GM12801 (cell line): ENCODE measurements at regions not wholly inside any gene's neighbourhood (a gene's known extent, or its start where the extent isn't known, plus 50 kb on each side); places are given as distances from the start of the nearest gene placed in this dataset.

Source experiments
- TF ChIP-seq, protein P1 (sequence below): IDR thresholded peaks from one replicate; pipeline ENCODE4 v1.5.1; 2011; ENCODE audit warnings: control low read depth; ENCODE audit not compliant: insufficient read length; ENCODE audit errors: extremely low read depth

DNA sequence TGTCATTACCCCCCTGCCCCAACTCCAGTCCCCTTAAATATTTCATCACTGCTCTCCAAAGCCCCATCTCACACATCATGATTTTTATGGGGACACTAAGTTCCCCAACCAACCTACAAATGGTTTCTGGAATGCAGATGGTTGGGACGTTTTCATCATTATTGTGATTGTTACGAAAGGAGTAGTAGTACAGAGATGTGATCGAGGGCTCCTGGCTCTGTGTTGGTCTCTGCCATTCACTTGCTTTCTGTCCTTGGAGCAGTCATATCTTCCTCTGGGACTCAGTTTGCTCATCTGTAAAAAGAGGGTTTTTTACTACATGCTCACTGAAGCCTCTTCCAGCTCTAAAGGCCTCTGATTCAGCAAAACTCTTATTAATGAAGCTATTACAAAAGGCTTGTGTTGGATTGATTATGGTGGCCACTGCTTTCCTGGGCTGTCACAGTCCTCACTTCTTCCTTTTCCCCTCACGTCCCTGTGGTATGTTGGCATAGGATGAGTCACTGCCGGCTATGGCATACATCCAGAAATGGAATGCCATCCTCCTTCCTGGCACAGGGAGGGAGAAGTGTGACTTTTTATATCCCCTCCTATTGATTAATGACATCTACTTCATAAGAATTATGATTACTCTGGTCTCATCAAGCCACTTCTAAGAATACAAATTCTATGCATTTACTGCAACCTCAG lies 593.7 kb downstream of the METTL15 start:
- TF ChIP-seq, protein P1, sequence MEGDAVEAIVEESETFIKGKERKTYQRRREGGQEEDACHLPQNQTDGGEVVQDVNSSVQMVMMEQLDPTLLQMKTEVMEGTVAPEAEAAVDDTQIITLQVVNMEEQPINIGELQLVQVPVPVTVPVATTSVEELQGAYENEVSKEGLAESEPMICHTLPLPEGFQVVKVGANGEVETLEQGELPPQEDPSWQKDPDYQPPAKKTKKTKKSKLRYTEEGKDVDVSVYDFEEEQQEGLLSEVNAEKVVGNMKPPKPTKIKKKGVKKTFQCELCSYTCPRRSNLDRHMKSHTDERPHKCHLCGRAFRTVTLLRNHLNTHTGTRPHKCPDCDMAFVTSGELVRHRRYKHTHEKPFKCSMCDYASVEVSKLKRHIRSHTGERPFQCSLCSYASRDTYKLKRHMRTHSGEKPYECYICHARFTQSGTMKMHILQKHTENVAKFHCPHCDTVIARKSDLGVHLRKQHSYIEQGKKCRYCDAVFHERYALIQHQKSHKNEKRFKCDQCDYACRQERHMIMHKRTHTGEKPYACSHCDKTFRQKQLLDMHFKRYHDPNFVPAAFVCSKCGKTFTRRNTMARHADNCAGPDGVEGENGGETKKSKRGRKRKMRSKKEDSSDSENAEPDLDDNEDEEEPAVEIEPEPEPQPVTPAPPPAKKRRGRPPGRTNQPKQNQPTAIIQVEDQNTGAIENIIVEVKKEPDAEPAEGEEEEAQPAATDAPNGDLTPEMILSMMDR = no peak

DNA sequence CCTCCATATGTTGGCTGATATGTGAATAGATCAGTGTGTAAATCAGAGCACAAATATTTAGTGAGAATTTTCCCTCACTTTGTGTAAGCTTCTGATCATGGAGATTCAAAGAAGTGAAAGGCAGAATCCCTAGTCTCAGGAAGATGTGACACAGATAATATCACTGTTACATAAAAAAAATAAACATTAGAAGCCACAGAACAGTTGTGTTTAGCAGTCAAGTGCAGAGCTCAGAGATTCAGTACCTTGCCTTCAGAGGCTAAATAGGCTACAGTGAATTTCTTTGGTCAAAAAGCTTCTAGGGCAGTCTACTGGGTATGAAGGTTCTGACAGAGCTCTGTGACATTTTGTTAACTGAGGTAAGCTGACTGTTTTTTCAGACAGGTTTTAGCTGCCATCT lies 591.5 kb downstream of the METTL15 start:
- TF ChIP-seq, protein P1 = no peak

DNA sequence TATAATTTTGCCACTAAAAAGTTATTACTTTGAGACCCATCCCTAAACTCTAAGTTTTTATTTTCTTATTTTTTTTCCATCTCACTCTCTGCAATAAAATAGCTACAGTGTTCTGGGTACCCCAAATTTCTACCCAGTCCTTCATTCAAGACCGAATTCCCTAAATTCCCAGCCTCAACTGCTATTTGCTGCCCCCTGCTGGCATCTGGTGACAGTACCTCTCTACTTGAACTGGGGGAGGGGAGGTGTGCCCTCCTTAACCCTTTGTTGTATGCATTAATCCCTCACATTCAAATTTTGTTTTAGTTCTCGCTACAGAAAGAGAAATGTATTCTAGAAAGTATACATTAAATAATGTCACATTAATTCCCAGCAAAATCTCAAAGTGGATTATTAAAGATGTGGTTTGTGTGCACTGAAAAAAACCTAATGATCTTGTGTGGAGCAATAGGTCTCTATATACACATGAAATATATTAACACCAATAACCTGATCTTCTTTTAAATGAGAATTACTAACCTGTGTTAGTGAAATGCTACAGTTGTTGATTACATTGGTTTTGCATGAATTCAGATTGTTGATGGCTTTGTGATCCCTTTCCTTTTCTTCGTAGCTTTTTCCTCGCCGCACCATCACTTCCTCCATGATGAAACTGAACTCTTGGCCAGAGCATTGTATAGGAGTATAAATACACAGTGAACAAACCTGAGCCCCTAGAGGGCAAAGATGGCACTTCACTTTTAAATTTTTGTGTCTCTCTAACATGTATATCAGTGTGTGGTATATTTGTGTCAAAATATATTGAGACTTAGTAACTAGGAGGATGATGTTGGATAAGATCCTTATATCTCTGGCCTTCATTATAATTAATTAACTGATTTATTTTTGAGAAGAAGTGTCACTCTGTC lies 590.0 kb downstream of the METTL15 start:
- TF ChIP-seq, protein P1 = no peak

DNA sequence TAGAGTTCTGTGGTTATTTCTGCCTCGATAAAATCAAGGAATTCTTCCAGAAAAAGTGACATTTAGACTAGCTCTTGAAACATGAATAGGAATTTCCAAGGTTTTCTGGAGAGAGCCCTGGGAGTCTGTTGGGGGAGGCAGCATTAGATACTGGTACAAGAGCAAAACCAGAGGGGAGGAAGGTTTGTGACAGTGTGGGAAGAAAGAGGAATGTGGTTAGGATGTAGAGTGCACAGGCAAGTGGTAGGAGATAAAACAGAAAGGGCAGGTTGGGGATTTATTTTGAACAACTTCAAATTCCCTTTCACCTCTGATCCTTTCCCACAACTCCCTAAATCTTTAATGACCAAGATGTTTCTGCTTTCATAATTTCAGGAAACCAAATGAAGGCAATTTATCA lies 588.4 kb downstream of the METTL15 start:
- TF ChIP-seq, protein P1 = no peak

DNA sequence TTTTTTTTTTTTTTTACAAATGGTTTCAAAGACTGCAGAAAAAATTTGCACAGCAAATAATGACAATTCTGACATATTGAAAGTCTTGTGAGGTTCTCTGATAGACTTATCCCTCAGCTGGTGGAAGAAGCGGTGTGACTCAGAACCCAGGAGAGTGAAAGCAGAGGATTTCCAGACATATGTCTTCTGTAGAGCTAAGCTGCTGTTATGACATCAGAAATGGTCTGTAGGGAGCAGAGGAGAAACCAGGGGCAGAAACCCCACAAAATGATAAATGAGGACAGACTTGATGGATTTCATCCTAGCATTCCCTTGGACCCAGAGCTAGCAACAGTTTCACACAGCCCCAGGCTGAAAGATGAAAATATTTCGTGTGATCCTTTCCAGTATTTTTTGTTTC lies 582.6 kb downstream of the METTL15 start:
- TF ChIP-seq, protein P1 = no peak

DNA sequence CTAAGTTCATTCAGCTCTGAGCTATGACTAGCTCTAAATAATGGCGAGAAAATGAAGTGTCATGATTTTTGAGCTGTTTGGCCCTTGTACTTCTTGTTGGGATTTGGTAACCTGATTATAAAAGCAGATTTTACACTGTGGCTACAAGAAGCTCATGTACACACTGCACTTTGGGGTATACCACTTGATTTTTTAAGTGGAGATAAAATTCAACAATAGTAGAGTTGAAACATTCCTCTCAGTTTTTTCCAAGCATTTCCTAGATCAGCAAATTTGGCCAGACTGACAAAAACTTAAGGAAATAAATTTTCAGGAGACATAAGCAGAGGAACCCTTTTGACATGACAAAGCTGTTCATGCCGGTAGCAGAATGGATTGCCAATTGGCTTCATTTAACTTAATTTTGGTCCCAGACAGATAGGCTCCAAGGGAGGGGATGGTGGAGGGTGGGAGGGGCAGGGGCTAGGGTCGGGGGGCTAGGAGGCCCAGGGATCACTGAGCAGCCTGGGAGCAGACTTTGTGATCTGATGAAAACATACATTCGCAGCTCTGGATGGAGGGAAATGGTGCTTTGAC lies 575.9 kb downstream of the METTL15 start:
- TF ChIP-seq, protein P1 = no peak

DNA sequence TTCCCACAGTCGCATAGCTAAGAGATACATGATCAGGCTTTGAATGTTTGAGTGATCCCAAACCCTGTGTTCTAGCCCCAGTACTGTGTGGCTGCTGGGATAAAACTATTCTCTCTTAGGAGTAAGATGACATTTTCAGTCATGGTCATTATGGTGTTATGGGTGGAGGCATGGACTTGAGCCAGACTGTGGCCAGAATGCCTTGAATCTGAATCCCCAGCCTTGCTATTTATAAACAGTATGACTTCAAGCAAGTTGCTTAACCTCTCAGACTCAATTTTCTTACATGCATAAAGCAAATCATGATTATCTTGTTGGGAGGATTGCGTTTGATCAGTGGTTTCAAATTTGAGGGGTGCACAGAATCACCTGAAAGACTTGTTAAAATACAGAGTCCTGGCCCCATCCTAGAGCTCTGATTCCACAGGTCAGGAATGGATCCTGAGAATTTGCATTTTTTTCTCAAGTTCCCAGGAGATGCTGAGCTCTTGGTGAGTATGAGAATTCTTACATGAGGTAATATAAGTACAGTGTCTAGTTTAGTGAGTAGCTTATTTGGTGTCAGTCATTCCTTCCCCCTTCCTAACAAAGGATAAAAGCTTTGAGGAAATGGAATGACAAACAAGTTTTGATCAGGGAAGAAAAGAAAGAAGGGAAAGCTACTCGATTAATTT lies 571.7 kb downstream of the METTL15 start:
- TF ChIP-seq, protein P1 = no peak
